Esophagus muscularis mucosa (tissue), 4 donors: ENCODE measurements at regions not wholly inside any gene's neighbourhood (a gene's known extent, or its start where the extent isn't known, plus 50 kb on each side); places are given as distances from the start of the nearest gene placed in this dataset.

Experiments
- DNase-seq: peaks from one replicate; pipeline ENCODE4 v3.0.0-alpha.2; 2017; ENCODE audit errors: extremely low spot score
- H3K27ac ChIP-seq, 4 donors: fragments of 200-600 bp; sonication (generic); replicated peaks in 1 of 4; 1 replicate in 3 of 4; 2 replicates in 1 of 4; pipeline ENCODE4 v1.5.1; 2016 to 2019; ENCODE audit warnings: mild to moderate bottlenecking in 1 of 4
- H3K27me3 ChIP-seq, 4 donors: fragments of 200-600 bp; sonication (generic); one replicate each; pipeline versions ENCODE4 v1.5.1 to v1.6.0; 2016 to 2019
- H3K36me3 ChIP-seq, 4 donors: fragments of 200-600 bp; sonication (generic); one replicate each; pipeline ENCODE4 v1.5.1; 2016 to 2019
- H3K4me1 ChIP-seq, 4 donors: fragments of 200-600 bp; sonication (generic); one replicate each; pipeline ENCODE4 v1.5.1; 2016 to 2019
- H3K4me3 ChIP-seq, 4 donors: fragments of 200-600 bp; sonication (generic); 1 replicate in 2 of 4; 2 replicates in 2 of 4; pipeline ENCODE4 v1.5.1; 2016 to 2019; ENCODE audit warnings: mild to moderate bottlenecking in 4 of 4, moderate library complexity in 1 of 4
- H3K9me3 ChIP-seq, 4 donors: fragments of 200-600 bp; sonication (generic); 1 replicate in 3 of 4; 2 replicates in 1 of 4; pipeline ENCODE4 v1.5.1; 2016 to 2019
- EP300 ChIP-seq: sonication (generic); formaldehyde crosslinking; IDR thresholded peaks from one replicate; pipeline ENCODE4 v1.6.1; 2017; ENCODE audit warnings: antibody characterized with exemption
- POLR2A ChIP-seq: fragments of 450-650 bp; IDR thresholded peaks from one replicate; pipeline ENCODE4 v1.6.1; 2017; ENCODE audit warnings: antibody characterized with exemption, moderate library complexity, mild to moderate bottlenecking, low read depth
- POLR2AphosphoS5 ChIP-seq, 2 donors: sonication (generic); formaldehyde crosslinking; IDR thresholded peaks; one replicate each; pipeline ENCODE4 v1.6.1; 2017; ENCODE audit warnings: antibody characterized with exemption in 2 of 2
- WGBS: methylation state at CpG from one replicate; pipeline ENCODE4 v1.1.5; 2018; 5-methylcytosine and 5-hydroxymethylcytosine counted together
- intact Hi-C: fragments of 100-400 bp; cut with DNase I; formaldehyde crosslinking; loops from one replicate; pipeline ENCODE4 v1.15.1; 2023
- TF ChIP-seq, protein P1 (sequence below), 3 experiments: fragments of 200-600 bp in 2 of 3; fragments of 450-650 bp in 1 of 3; sonication (generic) in 2 of 3; IDR thresholded peaks; one replicate each; pipeline ENCODE4 v1.5.1; 2017 to 2019; ENCODE audit warnings: antibody characterized with exemption in 3 of 3, mild to moderate bottlenecking in 2 of 3, moderate library complexity in 1 of 3

DNA sequence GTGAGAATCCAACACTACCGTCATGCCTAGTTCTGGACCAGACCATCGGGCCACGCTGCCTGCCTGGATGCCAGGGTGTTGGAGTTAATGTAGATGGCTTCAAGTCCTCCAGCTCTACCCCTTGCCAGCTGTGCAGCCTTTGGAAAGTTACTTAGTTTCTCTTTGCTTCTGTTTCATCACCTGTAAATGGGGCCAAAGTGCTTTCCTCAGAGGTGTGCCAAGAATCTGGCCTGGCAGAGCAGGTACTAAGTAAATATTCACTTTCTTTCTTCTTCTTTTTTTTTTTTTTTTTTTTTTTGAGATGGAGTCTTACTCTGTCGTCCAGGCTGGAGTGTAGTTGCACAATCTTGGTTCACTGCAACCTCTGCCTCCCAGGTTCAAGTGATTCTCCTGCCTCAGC, 159.5 kb upstream of the RPL38 start:
- TF ChIP-seq EP300 (no peak), POLR2AphosphoS5 (IDR thresholded peaks at IDR 0.05) (no peak), POLR2A (no peak)
- TF ChIP-seq, protein P1, sequence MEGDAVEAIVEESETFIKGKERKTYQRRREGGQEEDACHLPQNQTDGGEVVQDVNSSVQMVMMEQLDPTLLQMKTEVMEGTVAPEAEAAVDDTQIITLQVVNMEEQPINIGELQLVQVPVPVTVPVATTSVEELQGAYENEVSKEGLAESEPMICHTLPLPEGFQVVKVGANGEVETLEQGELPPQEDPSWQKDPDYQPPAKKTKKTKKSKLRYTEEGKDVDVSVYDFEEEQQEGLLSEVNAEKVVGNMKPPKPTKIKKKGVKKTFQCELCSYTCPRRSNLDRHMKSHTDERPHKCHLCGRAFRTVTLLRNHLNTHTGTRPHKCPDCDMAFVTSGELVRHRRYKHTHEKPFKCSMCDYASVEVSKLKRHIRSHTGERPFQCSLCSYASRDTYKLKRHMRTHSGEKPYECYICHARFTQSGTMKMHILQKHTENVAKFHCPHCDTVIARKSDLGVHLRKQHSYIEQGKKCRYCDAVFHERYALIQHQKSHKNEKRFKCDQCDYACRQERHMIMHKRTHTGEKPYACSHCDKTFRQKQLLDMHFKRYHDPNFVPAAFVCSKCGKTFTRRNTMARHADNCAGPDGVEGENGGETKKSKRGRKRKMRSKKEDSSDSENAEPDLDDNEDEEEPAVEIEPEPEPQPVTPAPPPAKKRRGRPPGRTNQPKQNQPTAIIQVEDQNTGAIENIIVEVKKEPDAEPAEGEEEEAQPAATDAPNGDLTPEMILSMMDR (IDR thresholded peaks at IDR 0.05), result no peak
- H3K36me3 ChIP-seq, result no peaks in the 10 kb centered on the region
- H3K27me3 ChIP-seq, result peaks cover 0 to 32% (median 0%) of the 10 kb centered on the region in 4 donors
- no peak for DNase-seq
- no peak overlapping the region for H3K4me3 ChIP-seq
- intact Hi-C loops, result no loop called here
- peaks cover 0 to 4% (median 0%) of the 10 kb centered on the region in 4 donors for H3K4me1 ChIP-seq
- no peaks in the 10 kb centered on the region for H3K9me3 ChIP-seq
- WGBS, result 67% methylated on average over 4 of the region's 4 CpGs
- H3K27ac ChIP-seq, result no peak overlapping the region

DNA sequence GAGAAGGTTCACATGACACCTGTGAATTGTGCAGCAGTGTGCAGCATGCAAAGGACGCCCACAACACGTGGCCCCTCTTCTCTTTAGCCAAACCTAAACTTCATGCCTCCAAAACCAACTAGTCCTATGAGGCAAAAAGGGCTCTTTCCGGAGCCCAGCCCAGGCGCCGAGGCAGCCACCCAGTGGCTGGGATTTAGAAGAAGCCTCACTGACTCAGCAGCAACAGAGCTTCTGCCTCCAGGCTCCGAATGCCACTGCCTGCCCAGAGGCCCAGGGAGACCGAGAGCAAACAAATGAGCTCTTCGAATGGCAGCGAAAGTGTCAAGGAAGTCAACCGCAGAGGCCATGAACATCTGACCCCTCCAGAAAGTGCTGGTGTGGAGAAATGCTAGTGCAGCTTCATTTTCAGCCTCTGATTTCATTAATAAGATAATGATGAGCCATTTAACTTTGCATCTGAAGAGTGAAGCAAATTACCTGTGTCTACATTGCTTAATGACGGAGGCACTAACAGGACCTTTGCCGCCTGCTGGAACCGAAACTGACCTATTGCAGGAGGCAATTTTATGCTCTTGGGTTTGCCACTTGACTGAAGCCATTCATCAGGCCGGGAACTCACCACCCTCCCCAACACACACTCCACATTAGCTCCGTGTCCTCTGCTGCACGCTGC, 157.7 kb upstream of the RPL38 start:
- peaks cover 0 to 47% (median 0%) of the 10 kb centered on the region in 4 donors for H3K27me3 ChIP-seq
- WGBS, result 53% methylated on average over 16 of the region's 16 CpGs
- DNase-seq, result no peak
- intact Hi-C loops, result no loop called here
- peaks cover 0 to 4% (median 0%) of the 10 kb centered on the region in 4 donors for H3K4me1 ChIP-seq
- no peaks in the 10 kb centered on the region for H3K9me3 ChIP-seq
- no peaks in the 10 kb centered on the region for H3K36me3 ChIP-seq
- TF ChIP-seq POLR2AphosphoS5 (IDR thresholded peaks at IDR 0.05) (no peak), EP300 (no peak), POLR2A (no peak)
- TF ChIP-seq, protein P1 (IDR thresholded peaks at IDR 0.05), result no peak
- no peak overlapping the region for H3K4me3 ChIP-seq
- no peak overlapping the region for H3K27ac ChIP-seq

DNA sequence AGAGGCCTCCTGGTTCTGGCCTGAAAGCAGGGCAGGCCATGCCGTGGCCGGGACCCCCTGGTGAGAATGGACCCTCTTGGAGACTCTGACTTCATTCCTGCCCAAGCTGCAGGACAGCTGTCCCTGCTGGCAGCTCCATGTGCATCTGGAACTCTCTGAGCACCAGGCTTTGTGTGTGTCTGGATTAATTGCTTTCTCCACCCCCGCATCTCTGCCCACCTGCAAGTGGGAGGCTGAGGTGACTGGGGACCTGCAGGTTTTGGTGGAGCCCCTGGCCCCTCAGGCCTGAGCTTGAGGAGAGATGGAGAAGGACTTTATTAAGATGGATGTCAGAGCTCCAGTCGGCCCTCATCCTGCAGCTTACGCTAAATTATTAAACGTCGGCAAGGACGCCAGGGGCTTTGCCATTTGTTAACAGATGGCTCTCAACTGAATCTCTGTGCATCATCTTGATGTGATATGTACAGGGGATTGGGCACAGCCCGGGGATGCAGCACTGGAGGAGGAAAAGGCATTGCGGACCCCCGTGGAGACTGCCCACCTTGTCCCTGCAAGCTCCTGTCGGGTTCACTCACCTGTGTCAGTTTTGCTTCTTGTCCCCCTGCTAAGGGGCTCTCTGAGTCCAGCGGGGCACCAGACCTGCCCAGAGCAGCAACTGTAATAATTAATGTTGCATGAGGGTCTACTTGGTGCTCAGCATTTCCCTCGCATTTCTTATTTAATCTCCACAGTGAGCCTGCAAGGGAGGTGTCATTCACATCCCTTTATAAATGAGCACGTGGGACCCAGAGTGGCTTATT, 154.1 kb upstream of the RPL38 start:
- TF ChIP-seq, protein P1 (IDR thresholded peaks at IDR 0.05), result no peak
- TF ChIP-seq EP300 (no peak), POLR2A (no peak)
- no peak overlapping the region for H3K4me3 ChIP-seq
- no peaks in the 10 kb centered on the region for H3K9me3 ChIP-seq
- peaks cover 0 to 81% (median 0%) of the 10 kb centered on the region in 4 donors for H3K27me3 ChIP-seq
- no peaks in the 10 kb centered on the region for H3K36me3 ChIP-seq
- WGBS, result 67% methylated on average over 12 of the region's 15 CpGs
- no peak overlapping the region for H3K27ac ChIP-seq
- DNase-seq, result no peak
- intact Hi-C loops, result no loop called here
- H3K4me1 ChIP-seq, result no peaks in the 10 kb centered on the region

DNA sequence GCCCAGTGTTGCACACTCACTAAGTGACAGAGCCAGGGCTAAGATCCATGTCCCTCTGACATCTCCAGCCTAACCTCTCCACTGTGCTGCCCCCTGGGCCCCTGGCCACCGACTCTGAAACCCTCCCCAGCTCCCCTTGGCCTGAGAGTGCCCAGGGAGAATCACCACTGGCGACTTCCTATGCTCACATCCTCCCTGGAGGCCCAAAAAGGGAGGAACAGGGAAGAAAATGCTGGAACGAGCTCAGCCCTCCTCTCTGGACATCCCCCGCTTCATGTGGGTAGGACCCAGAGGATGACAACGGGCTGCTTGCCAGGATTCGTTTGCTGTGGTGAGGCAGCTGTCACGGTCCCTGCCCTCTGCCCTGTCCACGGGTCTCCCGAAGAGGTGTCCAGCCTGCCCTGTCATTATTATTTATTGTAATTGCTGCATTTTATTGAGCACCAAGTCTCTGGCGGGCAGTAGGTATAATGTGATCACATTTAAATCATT, 153.5 kb upstream of the RPL38 start:
- Histone ChIP-seq H3K27ac (no peak overlapping the region), H3K4me1 (no peaks in the 10 kb centered on the region), H3K27me3 (peaks cover 0 to 85% (median 0%) of the 10 kb centered on the region in 4 donors), H3K9me3 (no peaks in the 10 kb centered on the region), H3K4me3 (no peak overlapping the region), H3K36me3 (no peaks in the 10 kb centered on the region)
- no peak for DNase-seq
- intact Hi-C loops, result no loop called here
- WGBS, result 52% methylated on average over 7 of the region's 10 CpGs
- no peak for TF ChIP-seq POLR2AphosphoS5 (IDR thresholded peaks at IDR 0.05)
- TF ChIP-seq EP300, result no peak
- TF ChIP-seq POLR2A, result no peak
- TF ChIP-seq, protein P1 (IDR thresholded peaks at IDR 0.05), result no peak
